ENCODE measurements at regions not wholly inside any gene's neighbourhood (a gene's known extent, or its start where the extent isn't known, plus 50 kb on each side); places are given as distances from the start of the nearest gene placed in this dataset.

- no peak for DNase-seq (ENCODE audit: low spot score)
Measured at GRCh38 chr6:23435126-23435525, 690.9 kb upstream of the NRSN1 start.

- DNase-seq (ENCODE audit: low spot score) = no peak
Measured at GRCh38 chr6:23435798-23436197, 690.2 kb upstream of the NRSN1 start.

DNA sequence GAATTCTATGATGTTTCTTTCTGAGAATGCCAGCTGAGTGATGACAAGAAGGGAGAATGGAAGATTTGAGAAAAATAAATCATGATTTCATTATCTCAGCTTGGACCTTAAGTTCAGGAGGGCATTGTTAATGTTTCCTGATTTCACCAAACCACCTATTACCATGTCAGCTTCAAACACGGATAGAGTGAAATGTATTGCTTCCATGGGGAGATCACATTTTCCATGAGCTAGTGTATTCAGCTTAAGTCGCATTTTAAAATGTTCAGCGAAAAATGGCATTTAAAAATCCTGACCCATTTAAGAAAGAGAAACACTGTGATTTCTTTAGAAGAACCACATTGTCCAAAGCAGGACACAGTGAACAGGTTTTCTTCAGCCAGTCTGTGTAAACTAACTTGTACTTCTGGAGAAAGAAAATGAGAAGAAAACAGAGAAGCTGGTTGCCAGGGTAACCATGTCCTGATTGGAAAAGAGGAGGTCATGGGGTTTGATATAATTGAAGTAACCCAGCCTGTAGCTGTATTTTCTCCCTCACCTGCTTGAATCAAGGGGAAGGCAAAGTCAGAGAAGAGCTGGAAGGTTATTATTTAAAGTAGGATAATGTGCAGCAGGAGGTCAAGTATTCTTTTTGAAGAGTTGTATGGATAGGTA lies 684.1 kb upstream of the NRSN1 start:
- DNase-seq (ENCODE audit: low spot score) = no peak

- DNase-seq (ENCODE audit: low spot score) = no peak
Measured at GRCh38 chr6:23445157-23445710, 680.8 kb upstream of the NRSN1 start.

GRCh38 chr6:23446469-23446967 lies 679.5 kb upstream of the NRSN1 start:
- DNase-seq (ENCODE audit: low spot score) = no peak

- DNase-seq (ENCODE audit: low spot score) = no peak
Measured at GRCh38 chr6:23447731-23448130, 678.3 kb upstream of the NRSN1 start.

DNA sequence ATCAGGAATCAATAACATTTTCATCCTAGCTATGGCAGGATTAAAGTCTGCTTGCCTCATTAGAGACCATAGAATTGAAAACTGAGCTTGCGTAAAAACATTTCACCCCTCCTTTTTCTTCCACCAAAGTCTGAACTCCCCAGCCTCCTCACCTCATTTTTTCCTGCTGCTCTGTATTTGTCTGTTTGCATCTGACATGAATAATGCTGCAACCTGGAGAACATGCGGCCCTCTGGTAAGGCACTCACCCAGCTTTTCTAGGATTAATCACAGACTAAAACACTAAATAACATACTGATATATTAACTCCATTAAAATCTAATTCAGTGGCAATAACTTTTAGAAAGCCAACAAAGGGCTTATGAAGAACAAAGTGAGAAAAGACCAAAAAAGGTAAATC lies 677.7 kb upstream of the NRSN1 start:
- DNase-seq (ENCODE audit: low spot score) = no peak

DNA sequence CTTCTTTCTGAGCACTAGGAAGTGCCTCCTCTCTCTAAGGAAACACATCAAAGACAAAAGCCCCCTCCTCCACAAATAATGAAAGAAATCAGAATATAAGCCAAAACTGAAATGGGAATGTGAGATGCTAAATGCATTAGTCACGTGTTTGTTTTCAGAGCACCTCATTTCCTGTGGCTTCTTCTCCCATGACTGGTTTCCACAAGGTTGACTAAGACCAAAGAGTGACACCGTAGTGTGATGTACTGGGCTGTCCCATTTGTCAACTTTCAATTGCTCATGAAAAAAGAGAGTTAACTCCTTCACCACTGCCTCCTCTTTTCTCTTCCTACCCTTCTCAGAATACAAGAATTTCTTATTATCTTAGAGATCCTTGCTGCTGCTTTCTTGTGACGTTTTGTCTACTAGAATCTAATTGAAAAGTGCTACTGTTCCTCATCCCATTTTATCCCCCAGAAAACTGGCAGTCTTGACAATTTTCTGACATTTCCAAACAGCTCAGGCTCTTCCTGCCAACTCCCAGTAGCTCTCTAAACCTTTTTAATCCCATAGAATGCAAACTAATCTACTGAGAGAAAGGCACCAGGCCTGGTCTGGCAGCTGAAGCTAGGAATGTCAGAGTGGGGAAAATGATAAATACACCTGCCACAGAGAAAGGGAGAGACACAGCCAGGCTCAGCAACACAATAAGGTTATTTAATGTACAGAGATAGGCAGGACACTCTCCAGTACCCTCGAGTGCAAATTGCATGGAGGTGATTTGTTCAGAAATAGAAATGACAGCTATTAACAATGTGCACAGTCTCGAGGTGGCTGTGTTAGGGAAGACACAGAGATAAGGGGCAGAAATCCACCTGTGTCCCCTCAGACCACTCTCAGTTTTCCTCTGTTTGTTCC lies 671.7 kb upstream of the NRSN1 start:
- DNase-seq (ENCODE audit: low spot score) = no peak

DNA sequence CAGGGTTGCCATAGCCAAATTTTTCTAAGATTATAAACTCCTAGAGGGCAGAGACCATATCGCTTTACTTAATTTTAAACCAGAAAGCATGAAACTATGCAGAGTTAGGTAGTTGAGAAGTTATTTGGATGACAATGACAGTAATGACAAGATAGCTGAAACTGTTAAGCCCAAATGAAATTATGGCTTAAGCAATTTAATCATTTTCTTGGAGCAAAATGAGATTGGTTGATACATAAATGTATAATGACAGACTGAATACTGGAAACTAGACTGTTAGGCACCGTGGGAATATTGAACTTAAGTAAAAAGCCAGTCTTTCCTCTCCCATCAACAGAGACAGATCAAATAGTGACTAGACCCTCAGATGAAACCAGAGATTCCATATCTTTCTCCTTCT lies 670.3 kb upstream of the NRSN1 start:
- DNase-seq (ENCODE audit: low spot score) = no peak

GRCh38 chr6:23456396-23456795 lies 669.6 kb upstream of the NRSN1 start:
- DNase-seq (ENCODE audit: low spot score) = no peak

DNA sequence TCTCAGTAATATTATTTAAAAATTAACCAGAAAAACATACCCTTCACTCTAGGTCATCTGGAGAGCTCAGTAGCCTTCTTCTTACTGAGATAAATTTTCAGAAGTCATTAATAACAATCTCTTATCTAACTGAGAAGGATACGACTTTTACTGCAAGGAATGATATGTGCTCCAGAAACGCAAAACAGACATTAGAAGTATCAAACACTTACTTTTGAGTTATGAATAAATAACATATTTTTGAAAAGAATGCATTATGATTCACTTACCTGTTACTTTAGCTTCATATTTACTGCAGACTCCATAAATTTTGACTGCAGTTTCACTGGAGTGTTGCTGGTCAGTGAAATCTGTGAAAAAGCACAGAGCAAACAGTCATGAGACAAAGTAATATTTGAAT lies 668.7 kb upstream of the NRSN1 start:
- DNase-seq (ENCODE audit: low spot score) = no peak

DNA sequence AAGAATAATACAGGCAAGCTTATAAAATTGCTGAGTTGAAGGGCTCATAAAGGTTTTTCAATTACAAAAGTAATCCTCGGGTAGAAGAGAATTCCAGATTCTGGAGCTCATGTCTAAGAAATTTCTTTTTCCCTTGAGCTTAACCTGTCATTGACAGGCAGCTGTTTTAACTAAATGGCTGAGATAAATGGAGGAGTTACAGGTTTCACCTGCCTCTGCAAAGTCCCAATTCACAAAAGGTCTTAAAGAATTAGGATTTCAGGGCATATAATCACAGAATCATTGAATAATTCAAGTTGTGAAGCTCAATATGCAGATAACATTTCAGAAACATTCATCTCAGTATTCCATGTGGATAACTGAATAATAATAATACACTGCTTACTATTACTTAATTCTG lies 660.1 kb upstream of the NRSN1 start:
- no peak for DNase-seq (ENCODE audit: low spot score)

DNA sequence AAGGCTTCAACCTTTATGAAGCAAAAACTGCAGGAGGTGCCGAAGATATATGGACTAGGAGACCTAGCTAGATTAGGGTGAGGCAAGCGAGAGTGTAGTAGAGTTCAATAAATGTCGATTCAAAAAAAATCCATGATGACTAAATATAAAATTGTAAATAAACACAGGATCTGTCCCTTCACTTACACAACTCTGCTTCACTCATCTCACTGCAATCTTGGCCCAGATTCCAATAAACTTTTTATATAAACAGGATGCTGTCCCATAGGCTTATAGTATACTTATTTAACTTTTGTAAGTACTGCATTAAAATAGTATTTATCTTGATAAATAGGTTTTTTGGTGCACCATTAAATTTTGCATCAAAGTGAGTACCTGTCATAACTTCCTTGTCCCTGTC lies 648.4 kb upstream of the NRSN1 start:
- DNase-seq (ENCODE audit: low spot score) = no peak

DNA sequence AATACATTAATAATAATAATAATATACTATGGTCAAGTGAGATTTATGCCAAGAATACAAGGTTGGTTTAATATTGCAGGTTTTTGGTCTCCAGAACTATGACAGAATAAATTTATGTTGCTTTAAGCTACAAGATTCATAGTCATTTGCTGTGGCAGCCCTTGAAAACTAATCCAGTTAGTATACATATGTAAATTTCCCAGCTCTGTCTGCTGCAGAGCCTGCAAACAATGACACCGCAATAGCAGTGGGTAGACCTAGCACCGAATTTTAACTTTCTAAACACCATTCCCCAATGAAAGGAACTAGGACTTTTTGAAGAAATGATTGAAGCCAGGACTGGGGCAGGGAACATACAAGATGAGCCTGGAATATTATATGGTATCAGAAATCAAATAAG lies 647.7 kb upstream of the NRSN1 start:
- DNase-seq (ENCODE audit: low spot score) = no peak

GRCh38 chr6:23483896-23484295 lies 642.1 kb upstream of the NRSN1 start:
- no peak for DNase-seq (ENCODE audit: low spot score)

DNA sequence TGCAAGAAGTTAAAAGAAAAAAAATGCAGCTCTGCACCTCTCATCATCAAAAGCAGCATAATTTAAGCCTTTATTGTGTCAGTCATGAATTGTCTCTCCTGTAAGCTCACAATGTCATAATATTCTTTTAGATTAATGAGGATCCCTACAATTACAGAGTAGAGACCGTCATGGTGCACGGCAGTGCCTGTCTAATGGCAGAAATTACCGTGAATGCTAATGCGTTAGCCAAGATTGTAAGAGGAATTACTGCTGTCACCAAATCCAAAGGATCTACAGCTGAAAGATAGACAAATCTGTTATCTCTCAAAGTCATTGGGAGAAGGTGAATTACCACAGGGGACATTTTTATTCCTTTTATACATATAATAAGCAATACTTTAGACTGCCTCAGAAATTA lies 631.6 kb upstream of the NRSN1 start:
- no peak for DNase-seq (ENCODE audit: low spot score)

DNA sequence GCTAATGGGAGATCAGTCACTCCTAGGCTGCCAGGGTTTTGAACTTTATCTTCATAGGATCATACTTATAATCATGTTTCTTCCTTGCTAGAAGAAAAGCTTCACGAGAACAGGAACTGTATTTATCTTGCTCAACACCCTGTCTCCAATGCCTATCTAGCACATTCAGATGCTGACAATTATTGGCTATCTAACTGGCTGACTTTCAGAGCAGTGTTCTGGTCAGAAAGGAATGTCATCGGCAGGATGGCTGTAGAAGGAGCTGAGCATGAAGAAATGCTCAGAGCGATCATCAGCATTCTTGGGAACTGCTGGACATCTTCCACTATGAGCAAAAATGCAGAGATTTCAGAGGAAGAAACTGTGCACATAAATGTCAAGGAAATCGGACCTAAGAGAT lies 628.0 kb upstream of the NRSN1 start:
- DNase-seq (ENCODE audit: low spot score) = no peak

- no peak for DNase-seq (ENCODE audit: low spot score)
Measured at GRCh38 chr6:23499549-23499948, 626.5 kb upstream of the NRSN1 start.

GRCh38 chr6:23503173-23503572 lies 622.8 kb upstream of the NRSN1 start:
- no peak for DNase-seq (ENCODE audit: low spot score)

GRCh38 chr6:23505026-23505425 lies 621.0 kb upstream of the NRSN1 start:
- no peak for DNase-seq (ENCODE audit: low spot score)

DNA sequence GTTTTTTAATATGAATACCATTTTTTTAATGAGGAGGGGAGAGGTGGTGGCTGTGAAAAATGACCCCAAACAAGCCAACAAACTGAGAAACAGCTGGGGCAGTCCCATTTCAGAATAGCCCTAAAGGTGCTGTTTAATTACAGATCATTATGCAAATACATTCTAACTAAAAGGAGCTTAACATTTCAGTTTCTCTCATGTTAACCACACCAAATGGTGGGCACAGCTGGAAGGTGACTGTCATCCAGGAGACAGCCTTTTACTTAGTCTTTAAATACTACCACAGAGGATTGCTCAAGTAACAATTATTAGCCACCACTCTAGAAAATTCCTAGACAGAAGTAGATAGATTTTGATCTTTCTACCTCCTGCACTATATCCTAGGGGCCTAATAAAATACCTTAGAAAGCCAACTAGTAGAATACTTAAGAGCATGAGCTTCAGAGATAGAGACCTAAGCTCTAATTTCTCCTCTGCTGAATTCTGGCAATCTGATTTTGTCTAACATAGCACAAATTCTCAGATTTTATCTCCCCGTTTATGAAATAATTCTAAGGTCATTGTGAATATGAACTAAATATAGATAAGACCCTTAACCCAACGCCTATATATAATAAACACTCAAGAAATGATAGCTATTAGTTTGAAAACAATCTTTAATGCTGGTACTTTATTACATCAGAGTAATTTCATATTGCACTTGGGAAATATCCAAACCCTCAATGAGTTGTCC lies 615.1 kb upstream of the NRSN1 start:
- DNase-seq (ENCODE audit: low spot score) = no peak

GRCh38 chr6:23511817-23512216 lies 614.2 kb upstream of the NRSN1 start:
- no peak for DNase-seq (ENCODE audit: low spot score)

DNA sequence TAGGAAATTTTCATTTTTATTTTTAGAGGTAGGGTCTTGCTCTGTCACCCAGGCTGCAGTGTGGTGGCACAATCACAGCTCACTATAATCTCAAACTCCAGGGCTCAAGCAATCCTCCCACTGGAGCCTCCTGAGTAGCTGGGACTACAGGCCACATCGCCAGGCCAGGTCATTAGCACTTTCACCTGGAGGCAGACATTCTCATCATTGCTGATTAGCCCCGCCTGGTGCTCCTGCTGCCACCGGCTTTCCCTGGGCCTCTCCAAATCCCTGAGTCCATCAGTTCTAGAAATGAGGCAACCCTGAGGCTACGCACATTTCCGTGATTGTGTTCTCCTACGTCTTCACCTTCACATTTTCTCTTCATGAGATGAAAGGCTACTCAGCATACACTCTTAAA lies 607.7 kb upstream of the NRSN1 start:
- DNase-seq (ENCODE audit: low spot score) = no peak
